ENCODE measurements at regions not wholly inside any gene's neighbourhood (a gene's known extent, or its start where the extent isn't known, plus 50 kb on each side); places are given as distances from the start of the nearest gene placed in this dataset.
"Not testable (repeated sequence)": the region's sequence is repeated elsewhere in the genome, so short reads cannot be mapped to it uniquely, and the experiment has no call there.

DNA sequence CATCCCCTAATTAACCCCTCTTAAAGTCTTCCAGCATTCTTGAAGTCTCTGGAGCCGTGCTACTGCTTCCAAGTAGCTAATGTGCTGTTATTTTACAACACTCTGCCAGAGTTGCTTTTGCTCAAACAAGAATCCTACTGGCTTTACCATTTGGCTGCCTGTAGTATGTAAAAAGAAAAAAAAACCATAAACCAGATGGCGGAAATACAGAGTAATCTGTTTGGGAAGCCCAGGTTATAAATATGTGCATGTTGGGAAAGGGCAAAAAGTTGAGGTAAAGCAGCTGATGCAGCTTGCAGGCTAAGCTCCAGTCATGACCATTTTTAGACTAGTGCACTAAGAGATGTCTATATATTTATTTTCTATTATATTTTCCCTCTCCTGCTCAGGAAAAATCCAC, 313.2 kb upstream of the ETAA1 start:
- Histone ChIP-seq H3K4me1 (ENCODE audit: control insufficient read depth, insufficient read depth, low read length) (peaks cover 11% of the 10 kb centered on the region), H3K9ac (ENCODE audit: low read length in 2 of 2) (no peak overlapping the region), H3K4me3 (ENCODE audit: low read length in 2 of 2) (peak overlapping the region in 1 of 2 donors; percentile 44), H3K9me3 (ENCODE audit: control insufficient read depth in 2 of 2, low read length in 2 of 2) (peaks cover 4 to 5% of the 10 kb centered on the region in 2 donors), H3K27ac (ENCODE audit: low read length) (peak overlapping the region; percentile 33), H3K36me3 (ENCODE audit: control insufficient read depth in 2 of 2, insufficient read depth in 2 of 2, low read length in 2 of 2) (no peaks in the 10 kb centered on the region), H3K27me3 (ENCODE audit: control insufficient read depth in 1 of 2, insufficient read depth in 2 of 2, low read length in 2 of 2) (no peaks in the 10 kb centered on the region)

- Histone ChIP-seq H3K27me3 (ENCODE audit: control insufficient read depth in 1 of 2, insufficient read depth in 2 of 2, low read length in 2 of 2) (no peaks in the 10 kb centered on the region), H3K4me1 (ENCODE audit: control insufficient read depth, insufficient read depth, low read length) (peaks cover 11% of the 10 kb centered on the region), H3K4me3 (ENCODE audit: low read length in 2 of 2) (no peak overlapping the region), H3K9me3 (ENCODE audit: control insufficient read depth in 2 of 2, low read length in 2 of 2) (peaks cover 4 to 5% of the 10 kb centered on the region in 2 donors), H3K9ac (ENCODE audit: low read length in 2 of 2) (no peak overlapping the region), H3K27ac (ENCODE audit: low read length) (peak overlapping the region; percentile 33), H3K36me3 (ENCODE audit: control insufficient read depth in 2 of 2, insufficient read depth in 2 of 2, low read length in 2 of 2) (no peaks in the 10 kb centered on the region)
Observed at GRCh38 chr2:67085146-67085545, 312.0 kb upstream of the ETAA1 start.

DNA sequence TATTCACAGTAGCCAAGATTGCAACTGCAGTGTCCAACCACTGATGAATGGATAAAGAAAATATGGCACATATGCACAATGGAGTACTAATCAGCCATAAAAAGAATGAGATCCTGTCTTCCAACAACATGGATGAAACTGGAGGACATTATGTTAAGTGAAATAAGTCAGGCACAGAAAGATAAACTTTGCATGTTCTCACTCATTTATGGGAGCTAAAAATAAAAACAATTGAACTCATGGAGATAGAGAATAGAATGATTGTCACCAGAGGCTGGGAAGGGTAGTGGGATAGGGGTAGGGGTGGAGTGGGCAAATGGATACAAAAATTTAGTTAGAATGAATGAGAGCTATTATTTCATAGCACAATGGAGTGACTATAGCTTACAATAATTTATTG, 305.5 kb upstream of the ETAA1 start:
- H3K27me3 ChIP-seq (ENCODE audit: control insufficient read depth in 1 of 2, insufficient read depth in 2 of 2, low read length in 2 of 2), result no peaks in the 10 kb centered on the region
- H3K27ac ChIP-seq (ENCODE audit: low read length), result no peak overlapping the region
- H3K4me1 ChIP-seq (ENCODE audit: control insufficient read depth, insufficient read depth, low read length), result no peaks in the 10 kb centered on the region
- no peak overlapping the region for H3K9ac ChIP-seq (ENCODE audit: low read length in 2 of 2)
- H3K36me3 ChIP-seq (ENCODE audit: control insufficient read depth in 2 of 2, insufficient read depth in 2 of 2, low read length in 2 of 2), result no peaks in the 10 kb centered on the region
- H3K9me3 ChIP-seq (ENCODE audit: control insufficient read depth in 2 of 2, low read length in 2 of 2), result no peaks in the 10 kb centered on the region
- no peak overlapping the region for H3K4me3 ChIP-seq (ENCODE audit: low read length in 2 of 2)

DNA sequence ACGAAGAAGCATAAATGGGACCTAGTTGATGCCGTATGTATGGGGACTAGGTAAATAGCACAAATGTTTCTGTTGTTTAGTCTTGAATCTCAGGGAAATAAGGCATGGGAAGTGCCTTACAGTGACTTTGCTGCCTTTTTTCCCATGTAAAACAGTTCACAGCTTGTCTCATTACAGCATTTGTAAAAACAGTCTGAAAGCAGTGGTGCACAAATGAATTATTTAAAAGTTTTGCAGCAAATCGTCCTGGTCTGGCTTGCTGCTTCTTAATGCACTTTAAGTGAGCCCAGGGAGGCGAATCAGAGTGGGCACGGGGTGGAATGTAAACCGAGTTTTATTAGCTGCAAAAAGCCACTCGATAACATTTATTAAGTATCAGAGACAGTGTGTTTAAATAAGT, 302.0 kb upstream of the ETAA1 start:
- no peaks in the 10 kb centered on the region for H3K4me1 ChIP-seq (ENCODE audit: control insufficient read depth, insufficient read depth, low read length)
- no peaks in the 10 kb centered on the region for H3K9me3 ChIP-seq (ENCODE audit: control insufficient read depth in 2 of 2, low read length in 2 of 2)
- H3K9ac ChIP-seq (ENCODE audit: low read length in 2 of 2), result no peak overlapping the region
- no peak overlapping the region for H3K27ac ChIP-seq (ENCODE audit: low read length)
- H3K36me3 ChIP-seq (ENCODE audit: control insufficient read depth in 2 of 2, insufficient read depth in 2 of 2, low read length in 2 of 2), result no peaks in the 10 kb centered on the region
- no peaks in the 10 kb centered on the region for H3K27me3 ChIP-seq (ENCODE audit: control insufficient read depth in 1 of 2, insufficient read depth in 2 of 2, low read length in 2 of 2)
- no peak overlapping the region for H3K4me3 ChIP-seq (ENCODE audit: low read length in 2 of 2)

GRCh38 chr2:67096886-67097285, 300.2 kb upstream of the ETAA1 start:
- no peaks in the 10 kb centered on the region for H3K4me1 ChIP-seq (ENCODE audit: control insufficient read depth, insufficient read depth, low read length)
- H3K9me3 ChIP-seq (ENCODE audit: control insufficient read depth in 2 of 2, low read length in 2 of 2), result no peaks in the 10 kb centered on the region
- no peaks in the 10 kb centered on the region for H3K36me3 ChIP-seq (ENCODE audit: control insufficient read depth in 2 of 2, insufficient read depth in 2 of 2, low read length in 2 of 2)
- no peak overlapping the region for H3K27ac ChIP-seq (ENCODE audit: low read length)
- H3K27me3 ChIP-seq (ENCODE audit: control insufficient read depth in 1 of 2, insufficient read depth in 2 of 2, low read length in 2 of 2), result no peaks in the 10 kb centered on the region
- H3K9ac ChIP-seq (ENCODE audit: low read length in 2 of 2), result no peak overlapping the region
- H3K4me3 ChIP-seq (ENCODE audit: low read length in 2 of 2), result no peak overlapping the region

DNA sequence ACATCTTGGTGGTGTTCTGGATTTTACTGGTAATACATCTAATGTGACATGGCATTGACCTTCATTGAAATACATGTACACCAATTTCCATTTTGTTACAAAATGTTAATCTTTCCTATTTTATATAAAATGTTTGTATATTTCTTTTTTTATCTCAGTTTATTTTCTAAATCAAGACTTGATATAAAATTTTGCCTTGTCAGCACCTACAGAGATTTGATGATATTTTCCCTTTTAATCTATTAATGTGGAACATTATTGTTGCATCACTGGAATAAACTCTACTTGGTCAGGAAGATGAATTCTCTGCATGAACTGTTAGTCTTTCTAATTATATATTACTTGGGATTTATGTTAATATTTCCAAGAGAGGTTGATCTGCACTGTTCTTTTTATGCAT, 294.0 kb upstream of the ETAA1 start:
- Histone ChIP-seq H3K4me3 (ENCODE audit: low read length in 2 of 2) (no peak overlapping the region), H3K9ac (ENCODE audit: low read length in 2 of 2) (no peak overlapping the region), H3K27me3 (ENCODE audit: control insufficient read depth in 1 of 2, insufficient read depth in 2 of 2, low read length in 2 of 2) (no peaks in the 10 kb centered on the region), H3K9me3 (ENCODE audit: control insufficient read depth in 2 of 2, low read length in 2 of 2) (no peaks in the 10 kb centered on the region), H3K27ac (ENCODE audit: low read length) (no peak overlapping the region), H3K4me1 (ENCODE audit: control insufficient read depth, insufficient read depth, low read length) (no peaks in the 10 kb centered on the region), H3K36me3 (ENCODE audit: control insufficient read depth in 2 of 2, insufficient read depth in 2 of 2, low read length in 2 of 2) (no peaks in the 10 kb centered on the region)

DNA sequence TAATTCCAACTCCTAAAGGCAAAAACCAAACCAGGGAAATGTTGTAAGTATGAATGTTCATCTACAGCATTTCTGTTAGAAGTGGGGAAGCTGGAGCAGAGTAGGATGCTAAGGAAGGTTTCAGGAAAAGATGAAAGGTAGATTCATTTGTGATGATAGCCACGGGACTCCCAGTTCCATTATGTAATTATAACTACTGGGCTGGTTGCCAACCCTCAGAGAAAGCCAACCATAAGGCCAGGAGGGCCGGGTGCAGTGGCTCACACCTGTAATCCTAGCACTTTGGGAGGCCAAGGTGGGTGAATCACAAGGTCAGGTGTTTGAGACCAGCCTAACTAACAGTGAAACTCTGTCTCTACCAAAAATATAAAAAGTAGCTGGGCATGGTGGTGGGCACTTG, 288.9 kb upstream of the ETAA1 start:
- H3K36me3 ChIP-seq (ENCODE audit: control insufficient read depth in 2 of 2, insufficient read depth in 2 of 2, low read length in 2 of 2), result no peaks in the 10 kb centered on the region
- H3K9ac ChIP-seq (ENCODE audit: low read length in 2 of 2), result no peak overlapping the region
- no peaks in the 10 kb centered on the region for H3K4me1 ChIP-seq (ENCODE audit: control insufficient read depth, insufficient read depth, low read length)
- H3K27me3 ChIP-seq (ENCODE audit: control insufficient read depth in 1 of 2, insufficient read depth in 2 of 2, low read length in 2 of 2), result no peaks in the 10 kb centered on the region
- no peaks in the 10 kb centered on the region for H3K9me3 ChIP-seq (ENCODE audit: control insufficient read depth in 2 of 2, low read length in 2 of 2)
- H3K4me3 ChIP-seq (ENCODE audit: low read length in 2 of 2), result no peak overlapping the region
- no peak overlapping the region for H3K27ac ChIP-seq (ENCODE audit: low read length)

DNA sequence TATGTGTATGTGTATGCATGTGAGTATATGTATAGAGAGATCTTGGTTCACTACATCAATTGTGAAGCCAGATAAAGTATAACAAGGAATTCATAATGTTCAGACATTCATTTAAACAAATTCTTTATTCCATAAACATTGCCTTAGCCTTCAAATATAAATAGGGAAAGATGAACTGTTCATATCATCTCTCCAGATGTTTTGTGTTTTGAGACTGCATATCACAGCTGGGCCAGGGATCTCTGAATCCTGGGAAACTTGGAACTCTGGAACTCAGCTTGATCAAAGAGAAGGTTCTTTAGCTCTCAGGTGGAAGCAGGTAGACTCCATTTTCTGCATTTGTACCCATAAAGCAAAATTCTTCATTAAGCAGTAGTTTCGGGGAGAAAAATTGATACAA, 272.6 kb upstream of the ETAA1 start:
- no peaks in the 10 kb centered on the region for H3K36me3 ChIP-seq (ENCODE audit: control insufficient read depth in 2 of 2, insufficient read depth in 2 of 2, low read length in 2 of 2)
- no peaks in the 10 kb centered on the region for H3K27me3 ChIP-seq (ENCODE audit: control insufficient read depth in 1 of 2, insufficient read depth in 2 of 2, low read length in 2 of 2)
- H3K9me3 ChIP-seq (ENCODE audit: control insufficient read depth in 2 of 2, low read length in 2 of 2), result peaks cover 0 to 3% of the 10 kb centered on the region in 2 donors
- peaks cover 3% of the 10 kb centered on the region for H3K4me1 ChIP-seq (ENCODE audit: control insufficient read depth, insufficient read depth, low read length)
- H3K4me3 ChIP-seq (ENCODE audit: low read length in 2 of 2), result no peak overlapping the region
- no peak overlapping the region for H3K27ac ChIP-seq (ENCODE audit: low read length)
- H3K9ac ChIP-seq (ENCODE audit: low read length in 2 of 2), result no peak overlapping the region

GRCh38 chr2:67130531-67131256, 266.4 kb upstream of the ETAA1 start:
- Histone ChIP-seq H3K36me3 (ENCODE audit: control insufficient read depth in 2 of 2, insufficient read depth in 2 of 2, low read length in 2 of 2) (no peaks in the 10 kb centered on the region), H3K9ac (ENCODE audit: low read length in 2 of 2) (no peak overlapping the region), H3K27ac (ENCODE audit: low read length) (no peak overlapping the region), H3K4me3 (ENCODE audit: low read length in 2 of 2) (no peak overlapping the region), H3K9me3 (ENCODE audit: control insufficient read depth in 2 of 2, low read length in 2 of 2) (no peaks in the 10 kb centered on the region), H3K27me3 (ENCODE audit: control insufficient read depth in 1 of 2, insufficient read depth in 2 of 2, low read length in 2 of 2) (no peaks in the 10 kb centered on the region), H3K4me1 (ENCODE audit: control insufficient read depth, insufficient read depth, low read length) (no peaks in the 10 kb centered on the region)

- Histone ChIP-seq H3K36me3 (ENCODE audit: control insufficient read depth in 2 of 2, insufficient read depth in 2 of 2, low read length in 2 of 2) (no peaks in the 10 kb centered on the region), H3K9me3 (ENCODE audit: control insufficient read depth in 2 of 2, low read length in 2 of 2) (no peaks in the 10 kb centered on the region), H3K27ac (ENCODE audit: low read length) (no peak overlapping the region), H3K27me3 (ENCODE audit: control insufficient read depth in 1 of 2, insufficient read depth in 2 of 2, low read length in 2 of 2) (no peaks in the 10 kb centered on the region), H3K4me1 (ENCODE audit: control insufficient read depth, insufficient read depth, low read length) (no peaks in the 10 kb centered on the region), H3K9ac (ENCODE audit: low read length in 2 of 2) (no peak overlapping the region), H3K4me3 (ENCODE audit: low read length in 2 of 2) (no peak overlapping the region)
Observed at GRCh38 chr2:67131257-67131609, 265.9 kb upstream of the ETAA1 start.

DNA sequence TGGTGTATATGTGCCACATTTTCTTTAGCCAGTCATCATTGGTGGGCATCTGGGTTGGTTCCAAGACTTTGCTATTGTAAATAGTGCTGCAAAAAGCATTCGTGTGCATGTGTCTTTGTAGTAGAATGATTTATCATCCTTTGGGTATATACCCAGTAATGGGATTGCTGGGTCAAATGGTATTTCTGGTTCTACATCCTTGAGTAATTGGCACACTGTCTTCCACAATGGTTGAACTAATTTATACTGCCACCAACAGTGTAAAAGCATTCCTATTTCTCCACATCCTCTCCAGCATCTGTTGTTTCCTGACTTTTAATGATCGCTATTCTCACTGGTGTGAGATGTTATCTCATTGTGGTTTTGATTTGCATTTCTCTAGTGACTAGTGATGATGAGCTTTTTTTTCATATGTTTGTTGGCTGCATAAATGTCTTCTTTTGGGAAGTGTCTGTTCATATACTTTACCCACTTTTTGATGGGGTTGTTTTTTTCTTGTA, 264.6 kb upstream of the ETAA1 start:
- not testable (repeated sequence) for H3K4me1 ChIP-seq (ENCODE audit: control insufficient read depth, insufficient read depth, low read length); H3K9ac ChIP-seq (ENCODE audit: low read length in 2 of 2); H3K36me3 ChIP-seq (ENCODE audit: control insufficient read depth in 2 of 2, insufficient read depth in 2 of 2, low read length in 2 of 2); H3K4me3 ChIP-seq (ENCODE audit: low read length in 2 of 2); H3K27me3 ChIP-seq (ENCODE audit: control insufficient read depth in 1 of 2, insufficient read depth in 2 of 2, low read length in 2 of 2); H3K9me3 ChIP-seq (ENCODE audit: control insufficient read depth in 2 of 2, low read length in 2 of 2); H3K27ac ChIP-seq (ENCODE audit: low read length)
